ENCODE measurements at regions not wholly inside any gene's neighbourhood (a gene's known extent, or its start where the extent isn't known, plus 50 kb on each side); places are given as distances from the start of the nearest gene placed in this dataset.
"Not testable (repeated sequence)": the region's sequence is repeated elsewhere in the genome, so short reads cannot be mapped to it uniquely, and the experiment has no call there.

- H3K4me3 Mint-ChIP-seq: no peak overlapping the region
These were observed 83.5 kb upstream of the SERPINE2 start for GRCh38 chr2:224122542-224122941.

GRCh38 chr2:224121406-224122067, 82.5 kb upstream of the SERPINE2 start:
- H3K27me3 Mint-ChIP-seq: peaks cover 17% of the 10 kb centered on the region

More at GRCh38 chr2:224122542-224122941, 83.5 kb upstream of the SERPINE2 start:
- H3K27me3 Mint-ChIP-seq: peaks cover 15% of the 10 kb centered on the region
- no peaks in the 10 kb centered on the region for H3K36me3 Mint-ChIP-seq (ENCODE audit: low read depth)
- no peaks in the 10 kb centered on the region for H3K4me1 Mint-ChIP-seq (ENCODE audit: low read depth)
- no peak for DNase-seq
- peaks cover 12% of the 10 kb centered on the region for H3K9me3 Mint-ChIP-seq
- no peak overlapping the region for H3K27ac Mint-ChIP-seq

GRCh38 chr2:224120986-224121385, 81.9 kb upstream of the SERPINE2 start:
- Mint-ChIP-seq H3K27me3 (peaks cover 17% of the 10 kb centered on the region), H3K36me3 (ENCODE audit: low read depth) (no peaks in the 10 kb centered on the region), H3K9me3 (peaks cover 19% of the 10 kb centered on the region), H3K4me1 (ENCODE audit: low read depth) (no peaks in the 10 kb centered on the region), H3K27ac (no peak overlapping the region), H3K4me3 (no peak overlapping the region)
- DNase-seq: no peak

More at GRCh38 chr2:224121406-224122067, 82.5 kb upstream of the SERPINE2 start:
- Mint-ChIP-seq H3K27ac (no peak overlapping the region), H3K4me3 (no peak overlapping the region), H3K4me1 (ENCODE audit: low read depth) (no peaks in the 10 kb centered on the region), H3K9me3 (peaks cover 19% of the 10 kb centered on the region), H3K36me3 (ENCODE audit: low read depth) (no peaks in the 10 kb centered on the region)
- no peak for DNase-seq

- not testable (repeated sequence) for H3K27ac Mint-ChIP-seq; H3K36me3 Mint-ChIP-seq (ENCODE audit: low read depth); DNase-seq; H3K4me3 Mint-ChIP-seq; H3K4me1 Mint-ChIP-seq (ENCODE audit: low read depth)
- Mint-ChIP-seq H3K27me3 (peaks cover 21% of the 10 kb centered on the region), H3K9me3 (peaks cover 19% of the 10 kb centered on the region)
These were observed 80.8 kb upstream of the SERPINE2 start for GRCh38 chr2:224119846-224120245.

- Mint-ChIP-seq H3K9me3 (peaks cover 20% of the 10 kb centered on the region), H3K36me3 (ENCODE audit: low read depth) (no peaks in the 10 kb centered on the region), H3K27ac (no peak overlapping the region), H3K4me1 (ENCODE audit: low read depth) (no peaks in the 10 kb centered on the region), H3K27me3 (peaks cover 44% of the 10 kb centered on the region), H3K4me3 (no peak overlapping the region)
- DNase-seq: no peak
These were observed 75.3 kb upstream of the SERPINE2 start for GRCh38 chr2:224114428-224114827.

- peaks cover 44% of the 10 kb centered on the region for H3K27me3 Mint-ChIP-seq
- H3K4me1 Mint-ChIP-seq (ENCODE audit: low read depth); DNase-seq; H3K4me3 Mint-ChIP-seq; H3K27ac Mint-ChIP-seq; H3K36me3 Mint-ChIP-seq (ENCODE audit: low read depth): not testable (repeated sequence)
- peaks cover 16% of the 10 kb centered on the region for H3K9me3 Mint-ChIP-seq
These were observed 74.8 kb upstream of the SERPINE2 start for GRCh38 chr2:224113930-224114329.

GRCh38 chr2:224111576-224111975, 72.5 kb upstream of the SERPINE2 start:
- Mint-ChIP-seq H3K9me3 (peaks cover 5% of the 10 kb centered on the region), H3K4me3 (no peak overlapping the region), H3K36me3 (ENCODE audit: low read depth) (no peaks in the 10 kb centered on the region), H3K27me3 (peaks cover 35% of the 10 kb centered on the region), H3K4me1 (ENCODE audit: low read depth) (no peaks in the 10 kb centered on the region), H3K27ac (no peak overlapping the region)
- DNase-seq: no peak

- Mint-ChIP-seq H3K9me3 (peaks cover 4% of the 10 kb centered on the region), H3K36me3 (ENCODE audit: low read depth) (no peaks in the 10 kb centered on the region), H3K4me3 (no peak overlapping the region), H3K27me3 (peaks cover 35% of the 10 kb centered on the region), H3K27ac (no peak overlapping the region), H3K4me1 (ENCODE audit: low read depth) (no peaks in the 10 kb centered on the region)
- DNase-seq: no peak
These were observed 71.7 kb upstream of the SERPINE2 start for GRCh38 chr2:224110811-224111210.

- Mint-ChIP-seq H3K27ac (no peak overlapping the region), H3K27me3 (peaks cover 25% of the 10 kb centered on the region), H3K4me3 (no peak overlapping the region), H3K4me1 (ENCODE audit: low read depth) (no peaks in the 10 kb centered on the region), H3K36me3 (ENCODE audit: low read depth) (no peaks in the 10 kb centered on the region), H3K9me3 (peaks cover 4% of the 10 kb centered on the region)
- DNase-seq: no peak
These were observed 70.7 kb upstream of the SERPINE2 start for GRCh38 chr2:224109751-224110150.

- no peaks in the 10 kb centered on the region for H3K36me3 Mint-ChIP-seq (ENCODE audit: low read depth)
These were observed 67.7 kb upstream of the SERPINE2 start for GRCh38 chr2:224106794-224107193.

GRCh38 chr2:224104668-224105386, 65.7 kb upstream of the SERPINE2 start:
- no peaks in the 10 kb centered on the region for H3K9me3 Mint-ChIP-seq
- no peak for DNase-seq
- no peak overlapping the region for H3K27ac Mint-ChIP-seq
- H3K4me1 Mint-ChIP-seq (ENCODE audit: low read depth): no peaks in the 10 kb centered on the region
- peaks cover 10% of the 10 kb centered on the region for H3K27me3 Mint-ChIP-seq
- no peaks in the 10 kb centered on the region for H3K36me3 Mint-ChIP-seq (ENCODE audit: low read depth)
- H3K4me3 Mint-ChIP-seq: no peak overlapping the region

More at GRCh38 chr2:224106794-224107193, 67.7 kb upstream of the SERPINE2 start:
- Mint-ChIP-seq H3K9me3 (no peaks in the 10 kb centered on the region), H3K27me3 (peaks cover 13% of the 10 kb centered on the region), H3K4me1 (ENCODE audit: low read depth) (no peaks in the 10 kb centered on the region), H3K4me3 (no peak overlapping the region), H3K27ac (no peak overlapping the region)
- no peak for DNase-seq

- H3K4me1 Mint-ChIP-seq (ENCODE audit: low read depth): no peaks in the 10 kb centered on the region
- H3K27me3 Mint-ChIP-seq: peaks cover 7% of the 10 kb centered on the region
- H3K4me3 Mint-ChIP-seq: no peak overlapping the region
- DNase-seq: no peak
- no peaks in the 10 kb centered on the region for H3K36me3 Mint-ChIP-seq (ENCODE audit: low read depth)
- no peaks in the 10 kb centered on the region for H3K9me3 Mint-ChIP-seq
- H3K27ac Mint-ChIP-seq: no peak overlapping the region
These were observed 64.6 kb upstream of the SERPINE2 start for GRCh38 chr2:224103651-224104050.

- peaks cover 4% of the 10 kb centered on the region for H3K27me3 Mint-ChIP-seq
- DNase-seq: no peak
- H3K27ac Mint-ChIP-seq: no peak overlapping the region
- no peaks in the 10 kb centered on the region for H3K4me1 Mint-ChIP-seq (ENCODE audit: low read depth)
- H3K9me3 Mint-ChIP-seq: no peaks in the 10 kb centered on the region
- no peak overlapping the region for H3K4me3 Mint-ChIP-seq
- no peaks in the 10 kb centered on the region for H3K36me3 Mint-ChIP-seq (ENCODE audit: low read depth)
These were observed 63.9 kb upstream of the SERPINE2 start for GRCh38 chr2:224102991-224103390.

- no peak for DNase-seq
- Mint-ChIP-seq H3K27me3 (peaks cover 4% of the 10 kb centered on the region), H3K36me3 (ENCODE audit: low read depth) (no peaks in the 10 kb centered on the region), H3K4me1 (ENCODE audit: low read depth) (no peaks in the 10 kb centered on the region), H3K4me3 (no peak overlapping the region), H3K27ac (no peak overlapping the region), H3K9me3 (no peaks in the 10 kb centered on the region)
These were observed 62.9 kb upstream of the SERPINE2 start for GRCh38 chr2:224101820-224102630.
